ENCODE measurements at regions not wholly inside any gene's neighbourhood (a gene's known extent, or its start where the extent isn't known, plus 50 kb on each side); places are given as distances from the start of the nearest gene placed in this dataset.

DNA sequence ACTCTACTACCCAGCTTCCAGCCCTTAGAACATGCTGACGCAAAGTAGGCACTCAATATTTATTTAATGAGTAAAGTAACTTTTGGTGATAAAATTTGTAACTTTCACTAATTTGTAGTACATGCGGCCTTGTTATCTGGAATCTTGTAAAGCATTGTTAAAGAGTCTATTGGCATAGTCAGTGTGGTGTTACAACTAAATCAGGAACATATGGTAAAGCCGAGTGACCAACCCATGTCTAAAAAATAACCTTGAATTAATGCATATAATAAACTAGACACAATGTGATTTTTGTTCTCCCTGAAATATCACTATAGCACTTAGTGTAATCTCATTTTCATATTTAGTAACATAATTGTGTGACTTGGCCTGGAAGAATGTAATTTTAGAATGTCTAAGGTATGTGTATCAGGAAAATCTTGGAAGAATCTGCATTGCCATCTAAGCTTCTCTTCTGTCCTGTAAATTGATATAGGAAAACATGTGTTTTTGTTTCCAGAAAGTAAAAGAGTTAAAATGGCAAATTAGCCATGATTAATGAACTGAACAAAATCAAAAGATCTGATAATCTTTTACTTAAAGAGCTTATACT, 256.7 kb upstream of the GNAI1 start:
- Histone ChIP-seq H3K36me3 (no peaks in the 10 kb centered on the region), H3K27me3 (no peaks in the 10 kb centered on the region), H3K27ac (no peak overlapping the region), H3K4me3 (no peak overlapping the region), H3K9me3 (no peaks in the 10 kb centered on the region), H3K4me1 (no peaks in the 10 kb centered on the region)
- intact Hi-C loops (cut with DNase I) = no loop called here
- no peak for DNase-seq
- no peak for TF ChIP-seq POLR2A (IDR thresholded peaks at IDR 0.05)
- TF ChIP-seq, protein P1, sequence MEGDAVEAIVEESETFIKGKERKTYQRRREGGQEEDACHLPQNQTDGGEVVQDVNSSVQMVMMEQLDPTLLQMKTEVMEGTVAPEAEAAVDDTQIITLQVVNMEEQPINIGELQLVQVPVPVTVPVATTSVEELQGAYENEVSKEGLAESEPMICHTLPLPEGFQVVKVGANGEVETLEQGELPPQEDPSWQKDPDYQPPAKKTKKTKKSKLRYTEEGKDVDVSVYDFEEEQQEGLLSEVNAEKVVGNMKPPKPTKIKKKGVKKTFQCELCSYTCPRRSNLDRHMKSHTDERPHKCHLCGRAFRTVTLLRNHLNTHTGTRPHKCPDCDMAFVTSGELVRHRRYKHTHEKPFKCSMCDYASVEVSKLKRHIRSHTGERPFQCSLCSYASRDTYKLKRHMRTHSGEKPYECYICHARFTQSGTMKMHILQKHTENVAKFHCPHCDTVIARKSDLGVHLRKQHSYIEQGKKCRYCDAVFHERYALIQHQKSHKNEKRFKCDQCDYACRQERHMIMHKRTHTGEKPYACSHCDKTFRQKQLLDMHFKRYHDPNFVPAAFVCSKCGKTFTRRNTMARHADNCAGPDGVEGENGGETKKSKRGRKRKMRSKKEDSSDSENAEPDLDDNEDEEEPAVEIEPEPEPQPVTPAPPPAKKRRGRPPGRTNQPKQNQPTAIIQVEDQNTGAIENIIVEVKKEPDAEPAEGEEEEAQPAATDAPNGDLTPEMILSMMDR (IDR thresholded peaks at IDR 0.05) = no peak
- 68 to 77% methylated on average over 3 of the region's 3 CpGs for WGBS, 2 donors

DNA sequence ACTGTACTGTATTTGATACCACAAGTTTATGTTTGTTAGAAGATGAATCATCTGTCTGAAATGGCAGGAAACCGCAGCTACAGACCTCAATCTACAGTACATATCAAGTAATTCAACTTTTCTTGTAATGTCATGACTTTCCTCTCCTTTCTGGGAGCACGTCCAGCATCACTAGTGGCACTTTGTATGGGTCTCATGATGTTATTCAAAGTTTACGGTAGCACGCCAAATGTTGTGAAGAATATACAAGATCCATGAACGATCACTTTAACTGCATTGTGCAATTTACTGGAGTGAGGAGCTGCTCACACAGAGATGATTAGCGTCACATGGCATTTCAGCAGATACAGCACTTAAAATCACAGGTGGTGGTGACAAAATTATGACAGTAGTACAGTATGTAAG, 257.8 kb upstream of the GNAI1 start:
- no peaks in the 10 kb centered on the region for H3K36me3 ChIP-seq
- H3K27me3 ChIP-seq = no peaks in the 10 kb centered on the region
- TF ChIP-seq, protein P1 (IDR thresholded peaks at IDR 0.05) = no peak
- no peak for TF ChIP-seq POLR2A (IDR thresholded peaks at IDR 0.05)
- H3K9me3 ChIP-seq = no peaks in the 10 kb centered on the region
- intact Hi-C loops (cut with DNase I) = no loop called here
- no peak overlapping the region for H3K27ac ChIP-seq
- 62 to 69% methylated on average over 5 to 6 of the region's 6 CpGs for WGBS, 2 donors
- H3K4me3 ChIP-seq = no peak overlapping the region
- DNase-seq = no peak
- no peaks in the 10 kb centered on the region for H3K4me1 ChIP-seq

DNA sequence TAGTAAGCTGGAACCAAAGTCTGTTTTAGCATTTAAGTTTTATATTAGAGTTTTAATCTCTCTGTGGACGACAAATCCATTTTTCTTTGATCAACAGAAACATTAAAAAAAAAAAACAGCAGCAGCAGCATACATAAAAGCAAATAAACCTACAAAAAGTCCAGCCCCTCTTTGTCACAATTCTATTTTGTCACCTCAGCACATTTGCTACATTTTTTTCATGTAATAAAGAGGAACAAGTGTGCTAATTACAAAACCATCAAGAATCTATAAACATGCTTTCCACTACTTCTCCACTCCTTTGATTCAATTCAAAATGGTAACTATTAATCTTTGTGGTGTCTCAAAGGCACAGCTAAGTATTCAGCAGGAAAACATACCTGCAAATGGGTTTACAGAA, 259.8 kb upstream of the GNAI1 start:
- TF ChIP-seq, protein P1 (IDR thresholded peaks at IDR 0.05) = no peak
- no peak for TF ChIP-seq POLR2A (IDR thresholded peaks at IDR 0.05)
- H3K27ac ChIP-seq = no peak overlapping the region
- H3K27me3 ChIP-seq = no peaks in the 10 kb centered on the region
- DNase-seq = no peak
- no peaks in the 10 kb centered on the region for H3K36me3 ChIP-seq
- 21 to 31% methylated on average over 1 of the region's 1 CpG for WGBS, 2 donors
- H3K4me3 ChIP-seq = no peak overlapping the region
- intact Hi-C loops (cut with DNase I) = no loop called here
- no peaks in the 10 kb centered on the region for H3K4me1 ChIP-seq
- H3K9me3 ChIP-seq = no peaks in the 10 kb centered on the region

- TF ChIP-seq, protein P1 (IDR thresholded peaks at IDR 0.05) = no peak
- no peak for TF ChIP-seq POLR2A (IDR thresholded peaks at IDR 0.05)
- 51 to 53% methylated on average over 2 of the region's 2 CpGs for WGBS, 2 donors
- no peak overlapping the region for H3K27ac ChIP-seq
- no peak for DNase-seq
- H3K9me3 ChIP-seq = no peaks in the 10 kb centered on the region
- no peak overlapping the region for H3K4me3 ChIP-seq
- no peaks in the 10 kb centered on the region for H3K36me3 ChIP-seq
- no peaks in the 10 kb centered on the region for H3K27me3 ChIP-seq
- H3K4me1 ChIP-seq = no peaks in the 10 kb centered on the region
- intact Hi-C loops (cut with DNase I) = no loop called here
Measured at GRCh38 chr7:79872176-79872575, 262.5 kb upstream of the GNAI1 start.

- Histone ChIP-seq H3K4me1 (no peaks in the 10 kb centered on the region), H3K36me3 (no peaks in the 10 kb centered on the region), H3K27ac (no peak overlapping the region), H3K4me3 (no peak overlapping the region), H3K27me3 (no peaks in the 10 kb centered on the region), H3K9me3 (no peaks in the 10 kb centered on the region)
- DNase-seq = no peak
- TF ChIP-seq POLR2A (IDR thresholded peaks at IDR 0.05) = no peak
- TF ChIP-seq, protein P1 (IDR thresholded peaks at IDR 0.05) = no peak
- intact Hi-C loops (cut with DNase I) = no loop called here
- 41 to 42% methylated on average over 3 of the region's 3 CpGs for WGBS, 2 donors
Measured at GRCh38 chr7:79868010-79868409, 266.6 kb upstream of the GNAI1 start.
